Parathyroid adenoma (tissue), 2 donors: ENCODE measurements at regions not wholly inside any gene's neighbourhood (a gene's known extent, or its start where the extent isn't known, plus 50 kb on each side); places are given as distances from the start of the nearest gene placed in this dataset.

Experiments used
- H2AFZ ChIP-seq: fragments of 300-600 bp; sonication (generic); one replicate; pipeline ENCODE4 v1.7.0; 2017; ENCODE audit warnings: antibody characterized with exemption, mild to moderate bottlenecking
- H3K27ac ChIP-seq: fragments of 300-600 bp; sonication (generic); one replicate; pipeline ENCODE4 v1.7.0; 2017
- H3K27me3 ChIP-seq: fragments of 300-600 bp; sonication (generic); one replicate; pipeline ENCODE4 v1.7.0; 2017; ENCODE audit warnings: low read length; ENCODE audit not compliant: control insufficient read depth, insufficient read depth
- H3K36me3 ChIP-seq: fragments of 300-600 bp; sonication (generic); one replicate; pipeline ENCODE4 v1.7.0; 2017; ENCODE audit warnings: low read length; ENCODE audit not compliant: control insufficient read depth, insufficient read depth
- H3K4me1 ChIP-seq: fragments of 300-600 bp; sonication (generic); one replicate; pipeline ENCODE4 v1.7.0; 2017; ENCODE audit warnings: control low read depth
- H3K4me2 ChIP-seq: fragments of 300-600 bp; sonication (generic); one replicate; pipeline ENCODE4 v1.7.0; 2017; ENCODE audit warnings: low read length
- H3K4me3 ChIP-seq: fragments of 300-600 bp; sonication (generic); one replicate; pipeline ENCODE4 v1.7.0; 2017; ENCODE audit warnings: low read depth, low read length
- H3K79me2 ChIP-seq: fragments of 300-600 bp; sonication (generic); one replicate; pipeline ENCODE4 v1.7.0; 2017; ENCODE audit warnings: control low read depth
- H3K9ac ChIP-seq: fragments of 300-600 bp; sonication (generic); one replicate; pipeline ENCODE4 v1.7.0; 2017; ENCODE audit warnings: mild to moderate bottlenecking
- H3K9me3 ChIP-seq: fragments of 300-600 bp; sonication (generic); one replicate; pipeline ENCODE4 v1.7.0; 2017; ENCODE audit warnings: low read length; ENCODE audit not compliant: control insufficient read depth
- TF ChIP-seq, protein P1 (sequence below): fragments of 300-600 bp; sonication (generic); IDR thresholded peaks from one replicate; pipeline ENCODE4 v1.7.0; 2017; ENCODE audit warnings: antibody characterized with exemption, mild to moderate bottlenecking
- donor health status: primary hyperparathyroidism.

- Histone ChIP-seq H3K36me3 (no peaks in the 10 kb centered on the region), H3K27me3 (no peaks in the 10 kb centered on the region), H3K4me2 (no peak overlapping the region), H3K9me3 (no peaks in the 10 kb centered on the region), H2AFZ (no peak overlapping the region), H3K4me3 (no peak overlapping the region), H3K9ac (no peak overlapping the region), H3K79me2 (no peaks in the 10 kb centered on the region), H3K27ac (no peak overlapping the region), H3K4me1 (no peaks in the 10 kb centered on the region)
- TF ChIP-seq, protein P1, sequence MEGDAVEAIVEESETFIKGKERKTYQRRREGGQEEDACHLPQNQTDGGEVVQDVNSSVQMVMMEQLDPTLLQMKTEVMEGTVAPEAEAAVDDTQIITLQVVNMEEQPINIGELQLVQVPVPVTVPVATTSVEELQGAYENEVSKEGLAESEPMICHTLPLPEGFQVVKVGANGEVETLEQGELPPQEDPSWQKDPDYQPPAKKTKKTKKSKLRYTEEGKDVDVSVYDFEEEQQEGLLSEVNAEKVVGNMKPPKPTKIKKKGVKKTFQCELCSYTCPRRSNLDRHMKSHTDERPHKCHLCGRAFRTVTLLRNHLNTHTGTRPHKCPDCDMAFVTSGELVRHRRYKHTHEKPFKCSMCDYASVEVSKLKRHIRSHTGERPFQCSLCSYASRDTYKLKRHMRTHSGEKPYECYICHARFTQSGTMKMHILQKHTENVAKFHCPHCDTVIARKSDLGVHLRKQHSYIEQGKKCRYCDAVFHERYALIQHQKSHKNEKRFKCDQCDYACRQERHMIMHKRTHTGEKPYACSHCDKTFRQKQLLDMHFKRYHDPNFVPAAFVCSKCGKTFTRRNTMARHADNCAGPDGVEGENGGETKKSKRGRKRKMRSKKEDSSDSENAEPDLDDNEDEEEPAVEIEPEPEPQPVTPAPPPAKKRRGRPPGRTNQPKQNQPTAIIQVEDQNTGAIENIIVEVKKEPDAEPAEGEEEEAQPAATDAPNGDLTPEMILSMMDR = no peak
These were observed 345.2 kb downstream of the VGLL3 start for GRCh38 chr3:86645756-86646155.

- Histone ChIP-seq H3K27me3 (no peaks in the 10 kb centered on the region), H3K27ac (no peak overlapping the region), H3K4me1 (no peaks in the 10 kb centered on the region), H3K36me3 (no peaks in the 10 kb centered on the region), H2AFZ (no peak overlapping the region), H3K4me2 (no peak overlapping the region), H3K9ac (no peak overlapping the region), H3K79me2 (no peaks in the 10 kb centered on the region), H3K4me3 (no peak overlapping the region), H3K9me3 (no peaks in the 10 kb centered on the region)
- TF ChIP-seq, protein P1 = no peak
These were observed 356.6 kb downstream of the VGLL3 start for GRCh38 chr3:86634361-86634760.

DNA sequence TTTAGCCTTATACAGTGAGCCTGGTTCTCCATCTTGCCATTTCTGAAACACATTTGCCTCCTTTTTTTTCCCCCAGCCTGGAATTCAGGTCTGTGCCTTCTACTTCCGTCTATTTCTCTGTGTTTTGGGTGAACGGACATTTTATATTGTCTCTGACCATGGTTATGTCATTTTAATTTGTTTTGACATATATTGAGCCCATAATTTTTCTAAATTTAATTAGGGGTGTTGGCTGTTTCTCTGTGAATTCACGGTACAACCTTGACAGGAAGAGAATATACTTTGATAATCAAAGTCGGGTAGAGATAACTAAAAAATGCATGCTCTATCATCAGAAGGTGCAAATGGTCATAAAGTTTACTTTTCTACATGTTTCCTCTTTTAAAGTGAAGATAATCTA lies 361.4 kb downstream of the VGLL3 start:
- H3K4me2 ChIP-seq = no peak overlapping the region
- H3K9ac ChIP-seq = no peak overlapping the region
- H2AFZ ChIP-seq = no peak overlapping the region
- TF ChIP-seq, protein P1 = no peak
- no peaks in the 10 kb centered on the region for H3K9me3 ChIP-seq
- H3K27ac ChIP-seq = no peak overlapping the region
- no peaks in the 10 kb centered on the region for H3K79me2 ChIP-seq
- H3K36me3 ChIP-seq = no peaks in the 10 kb centered on the region
- H3K4me3 ChIP-seq = no peak overlapping the region
- H3K27me3 ChIP-seq = no peaks in the 10 kb centered on the region
- H3K4me1 ChIP-seq = no peaks in the 10 kb centered on the region

DNA sequence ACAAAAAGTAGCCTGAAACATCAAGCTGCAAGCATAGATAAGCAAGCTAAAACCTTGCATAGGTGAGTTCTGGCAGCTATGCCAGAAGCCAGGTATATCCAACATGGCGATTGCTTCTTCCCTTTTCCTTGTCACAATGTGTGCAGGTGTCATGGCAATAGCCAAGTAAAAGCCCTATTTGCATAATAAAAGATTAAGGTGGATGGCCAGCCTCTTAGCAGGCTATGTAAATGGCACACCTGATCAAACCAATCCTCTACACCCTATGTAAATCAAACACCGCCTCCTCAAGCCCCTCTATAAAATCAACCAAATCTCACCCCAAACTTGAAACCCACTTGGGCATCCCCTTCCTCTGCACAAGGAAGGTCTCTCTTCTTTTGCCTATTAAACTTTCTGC lies 366.8 kb downstream of the VGLL3 start:
- no peaks in the 10 kb centered on the region for H3K9me3 ChIP-seq
- no peak overlapping the region for H3K9ac ChIP-seq
- H3K4me1 ChIP-seq = no peaks in the 10 kb centered on the region
- H3K27me3 ChIP-seq = no peaks in the 10 kb centered on the region
- no peak overlapping the region for H2AFZ ChIP-seq
- H3K27ac ChIP-seq = no peak overlapping the region
- H3K4me2 ChIP-seq = no peak overlapping the region
- no peaks in the 10 kb centered on the region for H3K79me2 ChIP-seq
- TF ChIP-seq, protein P1 = no peak
- no peak overlapping the region for H3K4me3 ChIP-seq
- no peaks in the 10 kb centered on the region for H3K36me3 ChIP-seq

- Histone ChIP-seq H3K4me3 (no peak overlapping the region), H3K4me1 (no peaks in the 10 kb centered on the region)
- TF ChIP-seq, protein P1 = no peak
These were observed 372.2 kb downstream of the VGLL3 start for GRCh38 chr3:86618706-86619105.

More at GRCh38 chr3:86618706-86619105, 372.2 kb downstream of the VGLL3 start:
- no peaks in the 10 kb centered on the region for H3K27me3 ChIP-seq
- H3K79me2 ChIP-seq = no peaks in the 10 kb centered on the region
- H3K4me2 ChIP-seq = no peak overlapping the region
- H3K27ac ChIP-seq = no peak overlapping the region
- no peak overlapping the region for H3K9ac ChIP-seq
- H2AFZ ChIP-seq = no peak overlapping the region
- no peaks in the 10 kb centered on the region for H3K9me3 ChIP-seq
- no peaks in the 10 kb centered on the region for H3K36me3 ChIP-seq
